K562 (cell line): ENCODE measurements at regions not wholly inside any gene's neighbourhood (a gene's known extent, or its start where the extent isn't known, plus 50 kb on each side); places are given as distances from the start of the nearest gene placed in this dataset.

ENCODE experiments used
- ATAC-seq: fragments of 200-7000 bp; cut with Tn5 transposase; 3 replicates; pipeline ENCODE4 v1.9.1; 2020; ENCODE audit warnings: moderate library complexity
- BruUV-seq: library from RNA; stranded (reverse); fragments of 400-500 nt; replicated peaks from 2 replicates; lab custom pipeline; 2021; lab: Mats Ljungman, UMichigan
- CTCF ChIA-PET: fragments of 300-600 bp; formaldehyde crosslinking; extraction: SDS; loops from one replicate; lab custom pipeline; 2021; ENCODE audit warnings: low intra/inter-chr PET ratio; lab: Yijun Ruan, JAX
- POLR2A ChIA-PET: fragments of 300-600, 350-650 bp; sonication (Branson Sonifier 250); formaldehyde crosslinking; extraction: SDS; loops from one replicate; lab custom pipeline; 2021; ENCODE audit warnings: antibody characterized with exemption, inconsistent platforms; lab: Yijun Ruan, JAX
- DNase-seq, 4 experiments: peaks; one replicate each; pipeline versions ENCODE4 v3.0.0 to v3.0.0-alpha.2; 2011 to 2018; ENCODE audit warnings: low spot score in 3 of 4, mixed read lengths in 3 of 4; ENCODE audit errors: extremely low read depth in 1 of 4
- FAIRE-seq: peaks from 2 replicates; lab custom pipeline; 2011; peaks lifted over from hg19 to GRCh38; lab: Jason Lieb, UNC
- H2AFZ ChIP-seq: 2 replicates; pipeline ENCODE4 v1.6.0; 2011; ENCODE audit warnings: low read depth, low read length, control low read depth, inconsistent platforms
- H3K27ac ChIP-seq: fragments of 200-600 bp; 3 replicates; pipeline ENCODE4 v1.8.0; 2011; ENCODE audit warnings: low read depth, mild to moderate bottlenecking, control low read depth, inconsistent platforms, low read length, moderate library complexity, mixed read lengths; ENCODE audit errors: extremely low read depth
- H3K27me3 ChIP-seq, 2 experiments: fragments of 300-600 bp in 1 of 2; 2 replicates in 1 of 2; 3 replicates in 1 of 2; pipeline versions ENCODE4 v1.6.0 to v1.8.0; 2011; ENCODE audit warnings: inconsistent platforms in 2 of 2, low read length in 2 of 2, mild to moderate bottlenecking in 1 of 2, mixed read lengths in 1 of 2, moderate library complexity in 1 of 2; ENCODE audit not compliant: control insufficient read depth in 2 of 2, insufficient read depth in 2 of 2
- H3K36me3 ChIP-seq: fragments of 300-600 bp; 3 replicates; pipeline ENCODE4 v1.8.0; 2011; ENCODE audit warnings: mild to moderate bottlenecking, low read length, inconsistent platforms; ENCODE audit not compliant: control insufficient read depth, insufficient read depth
- H3K4me1 ChIP-seq, 2 experiments: fragments of 200-600 bp in 1 of 2; replicated peaks in 1 of 2; 2 replicates in 1 of 2; 3 replicates in 1 of 2; pipeline versions ENCODE4 v1.5.1 to v1.8.0; 2011; ENCODE audit warnings: inconsistent platforms in 2 of 2, low read length in 2 of 2, mild to moderate bottlenecking in 1 of 2, mixed read lengths in 1 of 2, moderate library complexity in 1 of 2; ENCODE audit not compliant: control insufficient read depth in 2 of 2, insufficient read depth in 2 of 2
- H3K4me2 ChIP-seq: 2 replicates; pipeline ENCODE4 v1.6.1; 2011; ENCODE audit warnings: low read length, control low read depth, inconsistent platforms, mixed read lengths; ENCODE audit not compliant: insufficient read depth
- H3K4me3 ChIP-seq: fragments of 200-600 bp; sonication (generic), shearing (Covaris generic); 2 replicates; pipeline ENCODE4 v1.5.1; 2016; ENCODE audit warnings: control low read depth, inconsistent platforms
- H3K79me2 ChIP-seq: fragments of 200-600 bp; 3 replicates; pipeline ENCODE4 v1.8.0; 2011; ENCODE audit warnings: low read length, inconsistent platforms; ENCODE audit not compliant: control insufficient read depth, insufficient read depth
- H3K9ac ChIP-seq, 2 experiments: 2 replicates each; pipeline versions ENCODE4 v1.6.0 to v1.6.1; 2011; ENCODE audit warnings: low read depth in 2 of 2, low read length in 2 of 2, control low read depth in 1 of 2, inconsistent platforms in 1 of 2, mild to moderate bottlenecking in 1 of 2, mixed read lengths in 1 of 2; ENCODE audit not compliant: insufficient read depth in 1 of 2
- H3K9me1 ChIP-seq: one replicate; pipeline ENCODE4 v1.6.0; 2011; ENCODE audit warnings: inconsistent platforms, mild to moderate bottlenecking, low read length, moderate library complexity; ENCODE audit not compliant: control insufficient read depth, insufficient read depth
- H3K9me3 ChIP-seq: replicated peaks from 2 replicates; pipeline ENCODE4 v1.5.1; 2011; ENCODE audit warnings: low read depth, low read length, inconsistent platforms; ENCODE audit not compliant: control insufficient read depth, insufficient read depth
- H4K20me1 ChIP-seq: replicated peaks from 2 replicates; pipeline ENCODE4 v1.6.1; 2011; ENCODE audit warnings: low read length, inconsistent platforms, mixed read lengths; ENCODE audit not compliant: control insufficient read depth, insufficient read depth
- SMAD1 ChIP-seq: fragments of 150-350 bp; IDR thresholded peaks from 2 replicates; pipeline ENCODE4 v1.6.1; 2014; ENCODE audit warnings: low read length, low read depth; ENCODE audit not compliant: partially characterized antibody
- WGBS: fragments of 100-300 bp; shearing (Covaris generic); methylation state at CpG from one replicate; pipeline ENCODE4 v1.1.6; 2016; ENCODE audit warnings: low coverage, mixed read lengths; ENCODE audit not compliant: insufficient coverage; ENCODE audit errors: missing lambda C conversion rate; 5-methylcytosine and 5-hydroxymethylcytosine counted together
- in situ Hi-C: fragments of 300-500 bp; cut with MboI; formaldehyde crosslinking; loops from 4 replicates; pipeline ENCODE4 v1.15.0; 2018; ENCODE audit warnings: inconsistent platforms, mixed read lengths
- intact Hi-C: fragments of 100-400 bp; cut with micrococcal nuclease; formaldehyde crosslinking; loops from 2 replicates; pipeline ENCODE4 v1.14.2; 2022
- TF ChIP-seq, protein P1 (sequence below): fragments of 450-650 bp; IDR thresholded peaks from 2 replicates; pipeline ENCODE4 v1.6.1; 2017; ENCODE audit warnings: antibody characterized with exemption, mild to moderate bottlenecking

DNA sequence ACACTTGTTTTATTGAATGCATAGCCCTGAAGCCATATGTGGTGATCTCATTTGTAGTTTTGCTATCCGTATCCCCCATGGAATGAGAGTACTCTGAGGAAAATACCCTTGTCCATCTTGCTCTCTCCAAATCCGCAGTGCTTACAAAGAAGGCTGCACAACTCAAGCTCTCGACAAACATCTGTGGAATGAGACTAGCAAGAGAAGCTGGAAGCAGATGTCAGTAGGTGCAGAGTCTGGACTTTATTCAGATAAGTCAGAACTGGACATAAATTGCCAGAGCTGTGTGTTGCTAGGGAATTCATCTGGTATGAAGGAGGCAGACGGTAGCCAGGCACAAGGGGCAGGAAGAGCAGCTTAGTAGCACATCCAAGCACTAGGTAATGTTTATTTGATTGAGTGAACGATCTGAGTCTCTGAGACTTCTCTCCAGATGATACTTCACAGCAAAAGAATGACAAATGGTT is 1046.2 kb downstream of the XPNPEP1 start:
- TF ChIP-seq, protein P1, sequence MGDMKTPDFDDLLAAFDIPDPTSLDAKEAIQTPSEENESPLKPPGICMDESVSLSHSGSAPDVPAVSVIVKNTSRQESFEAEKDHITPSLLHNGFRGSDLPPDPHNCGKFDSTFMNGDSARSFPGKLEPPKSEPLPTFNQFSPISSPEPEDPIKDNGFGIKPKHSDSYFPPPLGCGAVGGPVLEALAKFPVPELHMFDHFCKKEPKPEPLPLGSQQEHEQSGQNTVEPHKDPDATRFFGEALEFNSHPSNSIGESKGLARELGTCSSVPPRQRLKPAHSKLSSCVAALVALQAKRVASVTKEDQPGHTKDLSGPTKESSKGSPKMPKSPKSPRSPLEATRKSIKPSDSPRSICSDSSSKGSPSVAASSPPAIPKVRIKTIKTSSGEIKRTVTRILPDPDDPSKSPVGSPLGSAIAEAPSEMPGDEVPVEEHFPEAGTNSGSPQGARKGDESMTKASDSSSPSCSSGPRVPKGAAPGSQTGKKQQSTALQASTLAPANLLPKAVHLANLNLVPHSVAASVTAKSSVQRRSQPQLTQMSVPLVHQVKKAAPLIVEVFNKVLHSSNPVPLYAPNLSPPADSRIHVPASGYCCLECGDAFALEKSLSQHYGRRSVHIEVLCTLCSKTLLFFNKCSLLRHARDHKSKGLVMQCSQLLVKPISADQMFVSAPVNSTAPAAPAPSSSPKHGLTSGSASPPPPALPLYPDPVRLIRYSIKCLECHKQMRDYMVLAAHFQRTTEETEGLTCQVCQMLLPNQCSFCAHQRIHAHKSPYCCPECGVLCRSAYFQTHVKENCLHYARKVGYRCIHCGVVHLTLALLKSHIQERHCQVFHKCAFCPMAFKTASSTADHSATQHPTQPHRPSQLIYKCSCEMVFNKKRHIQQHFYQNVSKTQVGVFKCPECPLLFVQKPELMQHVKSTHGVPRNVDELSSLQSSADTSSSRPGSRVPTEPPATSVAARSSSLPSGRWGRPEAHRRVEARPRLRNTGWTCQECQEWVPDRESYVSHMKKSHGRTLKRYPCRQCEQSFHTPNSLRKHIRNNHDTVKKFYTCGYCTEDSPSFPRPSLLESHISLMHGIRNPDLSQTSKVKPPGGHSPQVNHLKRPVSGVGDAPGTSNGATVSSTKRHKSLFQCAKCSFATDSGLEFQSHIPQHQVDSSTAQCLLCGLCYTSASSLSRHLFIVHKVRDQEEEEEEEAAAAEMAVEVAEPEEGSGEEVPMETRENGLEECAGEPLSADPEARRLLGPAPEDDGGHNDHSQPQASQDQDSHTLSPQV: no peak
- TF ChIP-seq SMAD1: no peak
- no peaks in the 10 kb centered on the region for H3K9me1 ChIP-seq
- H3K27ac ChIP-seq: no peak overlapping the region
- H3K4me1 ChIP-seq: no peaks in the 10 kb centered on the region
- ATAC-seq (no peak), DNase-seq (no peak), FAIRE-seq (no peak)
- in situ Hi-C loops: no loop called here
- no peak overlapping the region for H2AFZ ChIP-seq
- H3K27me3 ChIP-seq: no peaks in the 10 kb centered on the region
- POLR2A ChIA-PET: no interaction called here
- intact Hi-C loops: no loop called here
- no peaks in the 10 kb centered on the region for H3K79me2 ChIP-seq
- no peaks in the 10 kb centered on the region for H3K36me3 ChIP-seq
- WGBS: 0% methylated on average over 5 of the region's 5 CpGs
- no peaks in the 10 kb centered on the region for H3K9me3 ChIP-seq
- H3K4me2 ChIP-seq: no peak overlapping the region
- H3K9ac ChIP-seq: no peak overlapping the region
- no peaks in the 10 kb centered on the region for H4K20me1 ChIP-seq
- H3K4me3 ChIP-seq: no peak overlapping the region
- CTCF ChIA-PET: no interaction called here
- no TSS peak for BruUV-seq
